ENCODE measurements at regions not wholly inside any gene's neighbourhood (a gene's known extent, or its start where the extent isn't known, plus 50 kb on each side); places are given as distances from the start of the nearest gene placed in this dataset.
"Not testable (repeated sequence)": the region's sequence is repeated elsewhere in the genome, so short reads cannot be mapped to it uniquely, and the experiment has no call there.

DNA sequence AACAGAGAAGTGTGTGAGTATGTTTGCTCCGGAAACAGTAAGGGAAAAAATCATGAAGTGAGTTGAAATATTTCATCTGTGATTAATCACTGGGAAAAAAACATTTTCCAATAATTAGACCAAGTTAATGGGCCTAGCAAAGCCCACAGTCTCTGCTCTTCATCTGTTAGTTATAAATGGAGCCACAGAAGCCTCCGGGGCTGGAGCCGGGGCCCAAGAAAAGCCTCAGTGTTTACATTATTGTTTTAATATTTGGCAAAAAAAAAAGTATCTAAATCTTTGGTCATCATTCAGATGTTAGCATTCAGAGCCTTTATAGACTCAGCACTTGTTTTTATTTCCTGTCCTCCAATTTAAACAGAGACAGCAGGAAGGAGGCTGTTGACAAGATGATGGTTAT is 115.0 kb downstream of the UBE2U start:
- no peak for DNase-seq

DNA sequence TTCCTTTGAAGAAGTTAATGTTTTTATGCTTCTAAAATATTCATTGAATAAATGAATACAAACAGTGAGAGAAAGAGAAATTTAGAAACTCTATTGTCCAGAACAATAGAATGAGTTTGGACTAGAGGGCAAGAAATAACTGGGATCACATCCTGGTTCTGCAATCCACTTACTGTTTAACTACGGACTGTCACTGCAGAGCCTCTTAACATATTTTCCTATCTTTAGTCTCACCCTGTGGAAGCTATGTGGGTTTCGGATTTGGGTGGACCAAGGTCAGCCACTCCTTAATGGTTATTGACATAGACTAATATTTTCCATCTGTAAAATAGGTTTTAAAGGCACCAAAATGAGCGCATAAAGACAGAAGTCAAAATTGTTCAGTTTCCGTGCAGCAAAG is 116.6 kb downstream of the UBE2U start:
- no peak for DNase-seq

DNA sequence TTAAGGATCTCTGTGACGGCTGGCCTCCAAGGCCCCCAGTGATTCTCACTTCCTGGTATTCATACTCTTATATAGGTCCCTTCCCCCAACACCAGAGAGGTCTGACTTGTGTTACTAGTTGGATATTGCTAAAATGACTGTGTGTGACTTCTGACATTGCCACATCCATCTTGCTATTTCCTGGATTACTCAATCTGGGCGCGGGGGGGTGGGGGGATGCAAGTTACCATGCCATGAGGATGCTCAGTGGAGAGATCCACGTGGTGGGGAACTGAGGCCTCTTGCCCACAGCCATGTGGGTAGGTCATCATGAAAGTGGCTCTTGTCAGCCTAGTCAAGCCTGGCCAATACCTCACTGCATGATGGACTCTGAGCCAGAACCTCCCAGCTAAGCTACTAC is 117.0 kb downstream of the UBE2U start:
- no peak for DNase-seq

DNA sequence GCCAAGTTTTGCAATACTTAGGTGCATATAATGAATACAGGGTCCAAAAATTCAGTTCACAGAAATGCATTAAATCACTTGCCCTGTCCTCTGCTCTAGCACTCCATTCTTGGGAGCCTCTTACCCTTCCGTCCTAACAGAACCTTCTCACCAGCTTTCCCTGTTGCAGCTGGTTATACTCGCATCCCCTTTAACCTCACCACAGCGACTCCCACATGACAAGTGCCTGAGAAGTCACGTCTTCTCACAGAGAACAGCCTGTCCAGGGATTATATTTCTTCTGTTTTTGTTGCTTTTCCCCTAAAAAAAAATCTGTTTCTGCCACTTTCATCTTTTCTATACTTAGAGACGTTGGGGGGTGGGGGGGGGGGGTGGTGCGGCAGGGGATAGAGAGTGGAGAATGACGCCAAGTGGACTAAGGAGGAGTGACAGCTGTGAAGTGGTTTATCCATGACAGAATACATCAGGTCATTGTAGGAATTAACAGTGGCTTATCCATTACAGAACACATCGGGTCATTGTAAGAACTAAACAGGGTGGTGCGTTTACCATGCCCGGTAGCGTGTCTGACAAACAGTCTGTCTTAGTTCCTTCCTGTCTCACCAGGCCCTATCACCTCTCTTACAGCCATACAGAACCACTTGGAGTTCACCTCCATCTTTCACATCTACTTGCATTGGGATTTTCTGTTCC is 117.6 kb downstream of the UBE2U start:
- DNase-seq = no peak

DNA sequence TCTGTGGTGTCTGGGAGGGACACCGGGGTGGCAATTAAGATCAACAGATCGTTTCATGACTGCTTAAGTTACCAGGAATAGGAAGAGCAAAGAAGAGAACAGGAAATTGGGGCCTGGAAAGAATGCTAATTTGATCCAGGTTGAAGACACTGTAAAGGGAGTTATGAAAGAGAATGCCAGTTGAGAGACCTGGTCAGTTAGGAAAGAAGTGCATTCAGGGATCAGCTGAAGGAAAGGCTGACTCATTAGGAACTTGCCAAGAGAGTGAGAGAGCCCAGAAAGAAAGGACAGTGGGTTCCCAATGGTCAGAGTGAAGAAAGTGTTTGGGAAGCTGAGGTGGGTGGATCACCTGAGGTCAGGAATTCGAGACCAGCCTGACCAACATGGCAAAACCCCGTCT is 119.6 kb downstream of the UBE2U start:
- DNase-seq = no peak

DNA sequence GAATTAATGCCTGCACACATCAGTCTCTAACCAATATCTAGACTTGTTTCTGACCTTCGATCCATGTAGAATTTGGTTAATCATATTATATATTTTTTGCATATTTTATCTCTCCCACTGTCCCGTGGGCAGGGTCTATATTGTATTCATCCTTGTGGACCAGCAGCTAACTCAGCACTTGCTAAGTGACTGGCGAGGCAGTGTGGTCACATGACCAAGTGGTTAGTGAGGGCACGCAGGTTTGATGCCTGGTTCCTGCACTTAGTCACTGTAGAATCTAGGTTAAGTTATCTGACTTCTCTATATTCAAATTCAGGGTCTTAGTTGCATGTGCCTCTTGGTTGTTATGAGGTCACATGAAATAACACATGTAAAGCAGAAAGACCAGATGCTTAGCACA is 120.5 kb downstream of the UBE2U start:
- DNase-seq = no peak

DNA sequence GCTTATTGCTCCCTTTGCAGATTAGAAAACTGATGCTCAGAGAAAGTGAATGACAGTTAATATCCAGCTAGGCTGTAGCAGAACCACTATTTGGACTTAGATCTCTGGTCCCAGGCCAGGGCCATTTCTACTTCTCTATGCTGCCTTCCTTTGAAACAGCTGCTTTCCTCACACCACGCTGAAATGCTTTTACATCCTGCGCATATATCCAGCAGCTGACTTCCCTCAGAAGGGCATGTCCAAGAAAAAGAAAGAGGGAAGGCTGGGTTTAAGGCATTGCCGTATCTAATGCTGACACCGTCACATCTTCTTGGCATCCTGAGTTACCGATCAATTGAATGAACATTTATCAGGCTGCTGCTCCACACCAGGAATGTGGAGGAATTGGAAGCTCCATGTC is 122.4 kb downstream of the UBE2U start:
- no peak for DNase-seq

DNA sequence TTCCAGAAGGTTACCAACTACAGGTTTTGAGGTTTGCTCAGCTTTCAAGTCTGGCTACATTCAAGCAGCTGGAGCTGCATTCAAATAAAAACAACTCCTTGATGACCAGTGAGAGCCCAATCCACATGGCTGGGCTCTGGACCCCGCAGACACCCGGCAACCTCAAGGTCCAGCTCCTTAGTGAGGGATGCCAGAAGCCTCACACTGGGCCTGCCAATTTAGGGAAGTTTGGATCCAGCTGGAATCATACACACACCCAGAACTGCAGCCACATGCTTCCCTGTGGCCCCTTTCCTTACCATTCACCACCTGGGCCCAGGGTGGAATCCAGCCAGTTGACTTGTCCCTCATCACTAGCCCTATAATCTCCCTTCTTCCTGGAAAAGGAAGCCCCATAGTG is 123.7 kb downstream of the UBE2U start:
- no peak for DNase-seq

DNA sequence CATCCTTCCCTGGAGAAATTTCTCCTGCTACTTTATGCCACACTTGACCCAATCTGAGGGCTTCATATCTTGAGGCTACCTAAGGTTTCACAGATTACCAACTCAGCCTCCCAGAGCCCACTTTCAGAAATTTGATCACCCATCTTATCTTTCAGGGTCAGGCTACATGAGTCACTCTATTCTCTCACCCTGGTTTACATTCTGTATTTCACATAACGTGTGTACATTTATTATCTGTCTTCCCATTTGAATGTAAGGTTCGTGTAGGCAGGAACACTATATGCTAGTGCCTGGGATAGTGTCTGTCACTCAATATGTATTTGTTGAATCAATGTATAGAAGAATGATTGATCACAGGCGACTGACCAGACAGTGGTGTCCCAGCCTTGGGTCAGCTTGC is 124.8 kb downstream of the UBE2U start:
- no peak for DNase-seq

DNA sequence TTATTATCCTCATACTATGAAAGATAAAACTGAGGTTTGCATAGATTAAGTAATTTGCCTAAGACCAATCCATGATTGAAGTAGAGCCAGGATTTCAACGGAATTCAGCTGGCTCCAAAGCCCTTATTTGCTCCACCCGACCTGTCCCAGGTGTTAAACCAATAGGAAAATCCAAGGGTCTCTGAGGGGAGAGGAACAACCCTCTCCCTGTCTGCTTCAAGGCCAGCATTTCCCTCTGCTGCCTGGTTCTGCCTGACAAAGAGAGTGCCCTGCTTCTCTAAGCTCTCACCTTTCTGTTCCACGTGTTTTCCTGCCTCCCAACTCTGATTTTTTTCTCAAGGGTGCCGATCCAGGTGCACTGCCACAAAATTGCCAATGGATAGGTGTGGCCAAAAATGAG is 127.4 kb downstream of the UBE2U start:
- DNase-seq = no peak

DNA sequence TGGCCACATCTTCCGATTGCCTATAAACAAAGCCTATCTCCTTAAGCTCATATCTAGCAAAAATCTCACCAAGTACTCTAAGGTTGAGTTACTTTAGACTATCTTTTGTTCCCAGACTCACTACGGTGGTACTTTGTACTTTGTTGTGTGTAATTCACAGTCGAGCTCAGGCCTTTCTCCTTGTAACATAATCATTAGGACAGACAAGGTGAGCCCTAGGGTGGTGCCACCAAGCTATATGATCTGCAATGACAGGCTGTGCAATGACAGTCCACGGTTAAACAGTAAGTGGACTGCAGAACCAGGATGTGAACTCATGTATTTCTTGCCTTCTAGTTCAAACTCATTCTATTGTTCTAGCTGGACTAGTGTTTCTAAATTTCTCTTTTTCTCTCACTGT is 132.2 kb downstream of the UBE2U start:
- DNase-seq = no peak

DNA sequence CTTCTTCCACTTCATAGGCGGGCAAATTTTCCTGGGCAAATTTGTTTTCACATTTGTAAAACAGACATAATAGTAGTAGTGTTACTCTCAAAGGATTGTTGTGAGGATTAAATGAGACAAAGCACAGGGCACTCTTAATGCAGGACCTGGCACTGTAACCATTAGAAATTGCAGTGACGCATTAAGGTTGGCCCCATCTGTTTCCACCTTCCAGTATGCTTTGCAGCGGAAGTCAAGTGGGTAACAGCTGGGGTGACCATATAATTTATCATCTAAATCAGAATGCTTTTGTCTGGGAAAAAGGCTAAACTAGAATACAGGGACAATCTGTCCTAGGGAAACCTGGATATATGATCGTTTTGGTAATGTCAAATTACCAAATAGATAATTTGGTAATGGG is 132.5 kb upstream of the CACHD1 start:
- DNase-seq = no peak

DNA sequence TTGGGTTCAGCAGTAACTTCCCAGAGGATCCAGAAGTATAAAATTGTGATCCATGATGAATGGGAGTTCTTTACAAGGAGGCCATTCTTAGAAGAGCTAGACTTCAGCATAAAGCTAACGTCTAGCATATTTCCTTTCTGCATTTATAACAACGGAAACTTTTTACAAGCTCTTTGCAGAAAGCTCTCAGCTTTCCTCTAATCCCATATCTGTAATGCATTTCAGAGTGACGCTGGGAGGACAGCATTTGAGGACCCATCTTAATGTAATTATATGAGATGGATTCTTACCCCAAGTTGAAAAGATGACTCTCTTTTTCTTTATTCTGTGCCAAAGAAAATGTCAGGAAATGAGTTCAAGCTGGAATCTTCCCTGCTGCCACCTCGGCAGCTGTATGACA is 132.0 kb upstream of the CACHD1 start:
- no peak for DNase-seq

DNA sequence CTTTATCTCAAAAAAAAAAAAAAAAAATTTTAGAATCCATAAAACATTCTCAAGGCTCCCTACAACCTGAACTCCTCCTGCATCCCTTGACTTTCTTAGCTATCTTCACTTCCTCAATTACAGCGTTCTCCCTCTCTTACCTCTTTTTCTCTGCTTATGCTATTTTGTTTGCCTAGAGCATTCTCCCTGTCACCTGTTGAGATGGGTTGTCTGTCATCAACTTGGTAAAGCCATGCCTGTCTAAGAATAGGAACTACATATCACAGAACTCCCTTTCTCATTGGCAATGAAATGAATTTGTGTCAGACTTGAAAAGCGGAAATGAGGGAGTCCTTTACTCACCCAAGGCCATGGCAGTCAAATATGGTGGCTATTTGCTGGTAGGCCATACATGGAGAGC is 129.6 kb upstream of the CACHD1 start:
- no peak for DNase-seq

DNA sequence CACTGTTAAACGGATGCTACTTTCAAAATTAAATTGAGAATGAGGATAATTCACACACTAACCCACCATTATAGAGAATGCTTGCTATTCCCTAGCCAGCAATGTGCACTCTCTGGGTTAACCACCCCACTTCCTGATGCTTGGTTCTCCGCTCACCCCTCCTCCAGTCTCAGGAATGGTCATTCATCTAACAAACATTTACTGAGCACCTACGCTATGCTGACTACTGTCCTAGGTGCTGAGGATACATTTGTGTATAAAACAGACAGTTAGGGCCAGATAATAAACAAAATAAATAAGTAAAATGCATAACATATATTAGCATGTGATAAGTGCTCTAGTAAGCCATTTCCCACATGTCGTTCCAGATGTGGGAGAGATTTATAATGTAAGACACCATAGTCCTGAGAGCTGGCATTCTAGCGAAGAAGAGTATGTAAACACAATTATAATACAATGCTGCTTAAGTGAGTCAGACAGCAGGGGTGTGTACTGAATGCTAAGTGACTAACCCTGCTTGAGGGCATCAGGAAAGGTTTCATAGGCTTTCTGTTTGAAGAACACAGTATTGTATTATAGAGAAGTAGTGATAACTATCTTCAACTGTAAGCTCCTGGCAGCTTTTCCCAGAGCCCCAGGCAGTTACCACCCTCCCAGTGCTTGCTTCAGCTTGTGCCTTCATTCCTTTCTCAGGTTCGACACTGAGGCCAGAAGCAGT is 126.7 kb upstream of the CACHD1 start:
- DNase-seq = no peak

DNA sequence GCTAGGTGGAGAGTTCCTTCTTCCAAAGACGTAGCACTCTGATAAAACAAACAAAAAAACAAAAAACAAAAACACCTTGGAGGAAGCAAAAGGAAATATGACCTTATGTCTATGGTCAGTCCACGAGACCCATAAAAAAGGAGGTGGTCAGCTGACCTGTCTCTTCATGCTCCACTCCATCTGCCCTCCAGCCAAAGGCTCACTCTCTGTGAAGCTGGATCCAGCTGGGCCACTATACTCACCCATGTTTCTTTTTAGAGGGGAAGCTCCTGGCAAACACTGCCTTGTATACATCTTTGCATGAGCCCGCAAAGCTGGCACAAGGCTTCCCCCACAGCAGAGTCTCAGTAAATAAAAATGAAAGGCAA is 126.1 kb upstream of the CACHD1 start:
- no peak for DNase-seq

DNA sequence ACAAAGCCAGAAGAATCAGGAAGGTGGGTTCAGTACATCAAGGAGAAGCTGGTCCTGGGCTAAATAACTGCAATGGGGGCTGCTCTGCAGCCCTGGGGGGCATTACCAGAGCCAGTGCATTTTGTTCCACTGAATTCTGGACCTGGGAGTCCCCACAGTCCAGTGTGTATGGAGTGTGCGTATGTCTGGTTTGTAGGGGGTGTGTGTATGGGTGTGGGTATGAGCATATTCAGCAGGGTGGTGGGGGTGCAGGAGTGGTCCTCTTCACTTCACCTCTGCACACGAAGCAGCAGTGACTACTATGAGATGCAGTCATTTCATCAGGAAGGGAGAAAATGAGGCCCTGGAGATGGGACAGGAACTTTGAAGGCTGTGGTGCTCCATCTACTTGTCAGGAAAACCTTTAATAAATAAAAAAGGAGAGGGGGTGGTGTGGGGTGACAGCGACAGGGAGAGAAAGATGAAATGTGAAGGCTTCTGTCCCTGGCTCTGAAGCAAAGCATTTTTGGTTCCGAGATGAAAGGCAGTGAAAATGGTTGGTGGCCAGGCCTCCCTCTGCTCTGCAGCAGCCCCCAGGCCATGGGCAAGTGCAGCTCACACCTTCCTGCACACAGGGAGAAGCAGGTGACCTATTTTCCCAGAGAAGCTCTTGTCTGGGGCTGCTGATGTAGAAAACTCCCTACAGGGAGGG is 121.5 kb upstream of the CACHD1 start:
- DNase-seq = no peak

DNA sequence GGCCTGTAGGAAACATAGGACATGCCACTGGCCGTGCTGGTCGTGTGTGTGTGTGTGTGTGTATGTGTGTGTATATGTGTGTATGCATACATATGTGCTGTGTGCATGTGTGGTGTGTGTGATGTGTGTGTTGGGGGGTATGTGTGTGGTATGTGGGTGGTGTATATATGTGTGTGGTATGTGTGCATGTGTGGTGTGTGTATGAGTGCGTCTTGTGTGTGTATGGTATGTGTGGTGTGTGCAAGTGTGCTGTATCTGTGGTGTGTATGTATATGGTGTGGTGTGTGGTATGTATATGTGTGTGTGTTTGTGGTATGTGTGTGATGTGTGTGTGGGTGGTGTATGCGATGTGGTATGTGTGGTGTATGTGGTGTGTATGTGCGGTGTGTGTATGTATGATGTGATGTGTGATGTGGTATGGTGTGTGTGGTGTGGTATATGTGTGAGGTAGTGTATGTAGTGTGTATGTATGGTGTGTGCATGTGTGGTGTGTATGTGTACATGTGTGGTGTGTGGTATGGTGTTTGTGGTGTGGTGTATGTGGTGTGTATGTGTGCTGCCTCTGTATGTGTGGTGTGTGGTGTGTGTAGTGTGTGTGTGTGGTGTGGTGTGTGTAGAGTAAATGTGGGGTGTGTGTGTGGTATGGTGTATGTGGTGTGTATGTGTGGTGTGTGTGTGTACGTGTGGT is 120.8 kb upstream of the CACHD1 start:
- DNase-seq = no peak

DNA sequence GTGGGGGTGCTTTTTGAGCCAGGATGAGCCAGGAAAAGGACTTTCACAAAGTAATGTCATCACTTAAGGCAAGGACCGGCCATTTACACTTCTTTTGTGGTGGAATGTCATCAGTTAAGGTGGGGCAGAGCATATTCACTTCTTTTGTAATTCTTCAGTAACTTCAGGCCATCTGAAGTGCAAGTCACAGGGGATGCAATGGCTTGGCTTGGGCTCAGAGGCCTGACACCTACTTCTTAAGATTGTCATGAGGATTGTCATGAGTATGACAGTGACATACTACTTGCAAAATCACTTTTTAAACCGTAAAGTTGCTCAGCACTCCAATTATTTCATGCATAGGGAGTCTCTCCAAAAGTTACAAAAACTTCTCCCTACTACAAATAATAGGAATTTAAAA is 114.4 kb upstream of the CACHD1 start:
- not testable (repeated sequence) for DNase-seq

DNA sequence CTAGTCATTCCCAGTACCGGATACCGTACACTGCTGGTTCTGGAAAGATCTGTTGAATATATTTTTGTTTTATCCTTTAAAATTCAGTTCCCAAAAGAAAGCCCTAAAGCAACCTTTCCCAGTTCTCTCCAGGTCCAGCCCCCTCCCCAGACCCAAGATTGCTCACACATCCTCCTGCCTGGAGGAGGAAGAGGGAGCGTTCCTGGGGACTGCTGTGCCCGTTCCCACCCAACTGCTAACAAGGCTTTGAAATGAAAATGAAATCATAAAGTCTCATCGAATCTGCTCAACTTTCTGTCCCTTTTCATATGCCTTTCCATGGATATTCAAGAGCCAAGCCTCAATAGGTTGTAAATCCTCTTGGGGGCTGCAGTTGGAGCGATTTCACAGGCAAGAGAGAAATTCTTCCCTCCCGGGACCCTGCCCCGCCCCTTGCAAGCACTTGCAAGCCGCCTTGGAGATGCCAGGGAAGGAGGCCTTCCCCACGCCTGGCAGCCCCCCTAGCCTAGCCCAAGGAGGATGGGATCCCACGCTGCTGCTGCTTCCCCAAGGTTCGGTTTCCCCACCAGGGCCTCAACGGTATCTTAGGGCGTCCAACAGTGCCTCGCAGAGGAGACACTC is 113.2 kb upstream of the CACHD1 start:
- no peak for DNase-seq

DNA sequence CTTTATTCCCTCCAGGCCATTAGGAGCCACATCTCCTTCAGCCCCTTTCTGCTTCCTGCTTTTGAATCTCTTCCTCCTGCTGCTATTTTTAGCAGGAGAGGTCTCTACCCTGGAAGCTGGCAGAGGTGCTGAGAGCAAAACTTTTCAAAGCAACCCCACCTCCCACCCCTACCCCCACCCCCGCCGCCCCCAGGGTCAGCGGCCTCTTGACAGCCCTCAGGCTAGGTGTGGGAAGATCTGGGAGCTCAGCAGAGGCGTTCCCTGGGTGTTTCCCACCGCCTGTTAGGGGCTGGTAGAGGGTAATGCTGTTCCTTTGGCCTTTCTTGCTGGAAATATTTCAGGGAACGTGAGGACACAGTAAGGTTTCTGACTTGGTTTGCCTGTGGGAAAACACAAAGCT is 112.5 kb upstream of the CACHD1 start:
- no peak for DNase-seq

DNA sequence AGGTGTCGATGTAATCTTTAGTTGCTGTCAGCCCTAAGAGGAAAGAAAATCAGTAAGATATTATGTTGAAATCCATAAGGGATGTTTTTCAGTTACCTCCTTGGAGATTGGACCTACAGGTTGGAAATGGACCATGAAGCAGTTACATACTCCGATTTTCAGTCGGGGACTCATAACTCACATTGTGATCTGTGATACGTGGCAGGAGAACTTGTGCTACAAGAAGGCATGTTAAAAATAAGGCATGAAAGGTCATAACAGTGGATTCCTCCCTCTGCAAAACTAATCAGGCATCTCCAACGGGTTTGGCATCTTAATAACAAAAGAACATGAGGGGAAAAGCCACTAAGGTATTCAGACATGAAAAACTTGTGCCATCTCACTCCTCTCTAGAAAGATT is 111.2 kb upstream of the CACHD1 start:
- DNase-seq = no peak
